Gastroesophageal sphincter (tissue), 4 donors: ENCODE measurements at regions not wholly inside any gene's neighbourhood (a gene's known extent, or its start where the extent isn't known, plus 50 kb on each side); places are given as distances from the start of the nearest gene placed in this dataset.

Source experiments
- ATAC-seq: fragments of 150-250 bp; one replicate; pipeline ENCODE4 v1.9.1; 2016; ENCODE audit warnings: mild to moderate bottlenecking, moderate library complexity
- H3K27ac ChIP-seq, 4 donors: fragments of 200-600 bp; sonication (generic) in 3 of 4; 1 replicate in 3 of 4; 2 replicates in 1 of 4; pipeline ENCODE4 v1.5.1; 2016 to 2019
- H3K27me3 ChIP-seq: fragments of 200-600 bp; sonication (generic); one replicate; pipeline ENCODE4 v1.5.1; 2019
- H3K36me3 ChIP-seq, 2 donors: fragments of 200-600 bp; sonication (generic); one replicate each; pipeline ENCODE4 v1.5.1; 2019; ENCODE audit warnings: control low read depth in 1 of 2
- H3K4me1 ChIP-seq, 3 donors: fragments of 200-600 bp; sonication (generic); 1 replicate in 2 of 3; 2 replicates in 1 of 3; pipeline ENCODE4 v1.5.1; 2016 to 2019; ENCODE audit warnings: control low read depth in 2 of 3
- H3K4me3 ChIP-seq, 2 donors: fragments of 200-600 bp; sonication (generic); one replicate each; pipeline ENCODE4 v1.5.1; 2019; ENCODE audit warnings: mild to moderate bottlenecking in 1 of 2, moderate library complexity in 1 of 2
- H3K9me3 ChIP-seq, 3 donors: fragments of 200-600 bp; sonication (generic); one replicate each; pipeline ENCODE4 v1.5.1; 2017 to 2019; ENCODE audit warnings: control low read depth in 2 of 3
- EP300 ChIP-seq: sonication (generic); formaldehyde crosslinking; IDR thresholded peaks from one replicate; pipeline ENCODE4 v1.6.1; 2017; ENCODE audit warnings: antibody characterized with exemption, mild to moderate bottlenecking
- POLR2A ChIP-seq, 2 donors: fragments of 450-650 bp; IDR thresholded peaks; one replicate each; pipeline ENCODE4 v1.6.1; 2017; ENCODE audit warnings: antibody characterized with exemption in 2 of 2, mild to moderate bottlenecking in 2 of 2, moderate library complexity in 1 of 2
- POLR2AphosphoS5 ChIP-seq: sonication (generic); formaldehyde crosslinking; IDR thresholded peaks from one replicate; pipeline ENCODE4 v1.6.1; 2017; ENCODE audit warnings: antibody characterized with exemption
- WGBS, 2 donors: methylation state at CpG; one replicate each; pipeline ENCODE4 v1.1.5; 2018; ENCODE audit warnings: low coverage in 1 of 2; 5-methylcytosine and 5-hydroxymethylcytosine counted together
- TF ChIP-seq, protein P1 (sequence below), 4 experiments: fragments of 200-600 bp in 2 of 4; fragments of 450-650 bp in 2 of 4; sonication (generic) in 1 of 4; IDR thresholded peaks; one replicate each; pipeline ENCODE4 v1.5.1; 2017 to 2019; ENCODE audit warnings: antibody characterized with exemption in 4 of 4, mild to moderate bottlenecking in 2 of 4, moderate library complexity in 2 of 4

DNA sequence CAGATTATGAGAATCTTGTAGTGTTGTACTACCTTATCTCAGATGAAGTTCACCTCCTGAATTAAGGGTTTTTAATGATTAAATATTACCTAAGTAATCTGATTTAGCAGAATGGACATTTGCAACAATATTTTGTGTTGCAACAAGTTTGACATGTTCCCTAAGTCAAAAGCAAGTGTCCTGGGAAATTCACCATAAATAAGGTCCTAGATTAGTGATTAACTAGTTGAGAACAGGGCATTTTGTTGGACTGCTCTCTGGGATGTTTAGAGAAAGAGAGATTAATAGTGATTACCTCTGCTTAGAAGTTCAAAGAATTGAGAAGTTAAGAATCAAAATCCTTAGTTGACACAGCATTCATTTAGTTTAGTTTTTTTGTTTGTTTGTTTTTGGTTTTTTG, 120.2 kb upstream of the MARCKS start:
- no peaks in the 10 kb centered on the region for H3K27me3 ChIP-seq
- no peak for ATAC-seq
- no peak overlapping the region for H3K4me3 ChIP-seq
- no peak overlapping the region for H3K27ac ChIP-seq
- no peaks in the 10 kb centered on the region for H3K36me3 ChIP-seq
- no peaks in the 10 kb centered on the region for H3K9me3 ChIP-seq
- TF ChIP-seq EP300, result no peak
- TF ChIP-seq, protein P1, sequence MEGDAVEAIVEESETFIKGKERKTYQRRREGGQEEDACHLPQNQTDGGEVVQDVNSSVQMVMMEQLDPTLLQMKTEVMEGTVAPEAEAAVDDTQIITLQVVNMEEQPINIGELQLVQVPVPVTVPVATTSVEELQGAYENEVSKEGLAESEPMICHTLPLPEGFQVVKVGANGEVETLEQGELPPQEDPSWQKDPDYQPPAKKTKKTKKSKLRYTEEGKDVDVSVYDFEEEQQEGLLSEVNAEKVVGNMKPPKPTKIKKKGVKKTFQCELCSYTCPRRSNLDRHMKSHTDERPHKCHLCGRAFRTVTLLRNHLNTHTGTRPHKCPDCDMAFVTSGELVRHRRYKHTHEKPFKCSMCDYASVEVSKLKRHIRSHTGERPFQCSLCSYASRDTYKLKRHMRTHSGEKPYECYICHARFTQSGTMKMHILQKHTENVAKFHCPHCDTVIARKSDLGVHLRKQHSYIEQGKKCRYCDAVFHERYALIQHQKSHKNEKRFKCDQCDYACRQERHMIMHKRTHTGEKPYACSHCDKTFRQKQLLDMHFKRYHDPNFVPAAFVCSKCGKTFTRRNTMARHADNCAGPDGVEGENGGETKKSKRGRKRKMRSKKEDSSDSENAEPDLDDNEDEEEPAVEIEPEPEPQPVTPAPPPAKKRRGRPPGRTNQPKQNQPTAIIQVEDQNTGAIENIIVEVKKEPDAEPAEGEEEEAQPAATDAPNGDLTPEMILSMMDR (IDR thresholded peaks at IDR 0.05), result no peak
- TF ChIP-seq POLR2AphosphoS5, result no peak
- no peak for TF ChIP-seq POLR2A (IDR thresholded peaks at IDR 0.05)
- H3K4me1 ChIP-seq, result peaks cover 0 to 9% (median 0%) of the 10 kb centered on the region in 3 donors

DNA sequence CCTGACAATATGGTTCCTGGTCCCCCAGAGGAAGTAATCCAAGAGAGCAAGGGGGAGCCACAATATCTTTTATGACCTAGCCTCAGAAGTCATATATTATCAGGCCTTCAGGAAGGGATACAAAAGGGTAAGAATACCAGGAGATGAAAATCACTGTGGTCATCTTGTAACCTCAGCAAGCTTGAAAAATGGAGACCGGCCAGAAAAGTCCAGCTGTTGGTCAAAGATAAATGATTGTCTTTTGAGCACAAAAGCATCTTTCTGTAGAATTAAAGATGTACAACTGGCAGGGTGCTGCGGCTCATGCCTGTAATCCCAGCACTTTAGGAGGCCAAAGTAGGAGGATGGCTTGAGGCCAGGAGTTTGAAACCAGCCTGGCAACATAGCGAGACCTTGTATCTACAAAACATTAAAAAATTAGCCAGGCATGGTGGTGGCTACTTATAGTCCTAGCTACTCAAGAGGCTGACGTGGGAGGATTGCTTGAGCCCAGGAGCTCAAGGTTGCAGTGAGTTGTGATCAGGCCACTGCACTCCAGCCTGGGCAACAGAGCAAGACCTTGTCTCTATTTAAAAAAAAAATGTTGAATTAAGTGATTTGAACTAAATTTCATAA, 118.0 kb upstream of the MARCKS start:
- no peak for TF ChIP-seq EP300
- TF ChIP-seq POLR2A (IDR thresholded peaks at IDR 0.05), result no peak
- Histone ChIP-seq H3K27me3 (no peaks in the 10 kb centered on the region), H3K36me3 (no peaks in the 10 kb centered on the region), H3K9me3 (no peaks in the 10 kb centered on the region), H3K4me1 (no peaks in the 10 kb centered on the region), H3K27ac (no peak overlapping the region), H3K4me3 (no peak overlapping the region)
- 88 to 100% methylated on average over 1 to 2 of the region's 4 CpGs for WGBS, 2 donors
- ATAC-seq, result no peak

DNA sequence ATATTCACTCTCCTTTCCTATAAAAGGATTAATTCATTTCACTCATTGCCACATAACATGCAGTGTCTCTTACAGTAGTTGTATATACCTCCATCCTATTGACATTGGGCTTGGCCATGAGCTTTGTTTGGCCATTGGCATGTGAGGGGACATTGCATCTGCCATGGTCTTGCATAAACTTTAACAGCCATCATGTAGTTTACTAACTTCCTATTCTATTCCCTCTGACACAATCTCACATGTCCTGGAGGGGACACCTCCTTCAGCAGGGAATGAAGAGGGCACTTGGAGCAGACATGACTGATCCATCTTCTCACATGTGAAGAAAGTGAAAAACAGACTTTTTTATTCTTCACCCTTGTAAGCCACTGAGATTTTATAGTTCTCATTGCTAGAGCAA, 115.5 kb upstream of the MARCKS start:
- Histone ChIP-seq H3K36me3 (no peaks in the 10 kb centered on the region), H3K4me1 (peaks cover 0 to 9% (median 0%) of the 10 kb centered on the region in 3 donors), H3K27me3 (no peaks in the 10 kb centered on the region), H3K9me3 (no peaks in the 10 kb centered on the region), H3K27ac (no peak overlapping the region), H3K4me3 (no peak overlapping the region)
- no peak for ATAC-seq
- TF ChIP-seq EP300 (no peak), POLR2A (IDR thresholded peaks at IDR 0.05) (no peak), POLR2AphosphoS5 (no peak)
- TF ChIP-seq, protein P1 (IDR thresholded peaks at IDR 0.05), result no peak

DNA sequence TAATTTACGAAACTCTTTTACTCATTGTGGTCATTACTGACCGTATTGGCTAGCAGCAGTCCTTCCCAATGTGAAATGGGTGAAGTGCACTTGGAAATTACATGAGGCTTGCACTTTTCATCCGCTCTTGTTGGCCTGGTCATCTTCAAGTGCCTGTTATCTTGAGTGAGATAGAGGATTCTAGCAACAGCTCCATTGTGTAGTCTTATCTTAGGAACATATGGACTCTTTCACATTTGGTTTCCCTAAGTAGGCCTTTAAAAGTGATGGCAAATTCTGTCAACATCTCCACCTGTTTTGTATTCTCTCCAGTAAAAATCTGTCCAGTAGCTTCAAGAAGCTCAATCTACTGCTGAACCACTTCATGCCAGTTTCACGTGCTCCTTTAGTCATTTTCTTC, 114.8 kb upstream of the MARCKS start:
- Histone ChIP-seq H3K27ac (no peak overlapping the region), H3K9me3 (no peaks in the 10 kb centered on the region), H3K27me3 (no peaks in the 10 kb centered on the region), H3K4me1 (peaks cover 0 to 9% (median 0%) of the 10 kb centered on the region in 3 donors), H3K4me3 (no peak overlapping the region), H3K36me3 (no peaks in the 10 kb centered on the region)
- no peak for TF ChIP-seq POLR2A (IDR thresholded peaks at IDR 0.05)
- 90 to 93% methylated on average over 4 of the region's 4 CpGs for WGBS, 2 donors
- no peak for ATAC-seq

DNA sequence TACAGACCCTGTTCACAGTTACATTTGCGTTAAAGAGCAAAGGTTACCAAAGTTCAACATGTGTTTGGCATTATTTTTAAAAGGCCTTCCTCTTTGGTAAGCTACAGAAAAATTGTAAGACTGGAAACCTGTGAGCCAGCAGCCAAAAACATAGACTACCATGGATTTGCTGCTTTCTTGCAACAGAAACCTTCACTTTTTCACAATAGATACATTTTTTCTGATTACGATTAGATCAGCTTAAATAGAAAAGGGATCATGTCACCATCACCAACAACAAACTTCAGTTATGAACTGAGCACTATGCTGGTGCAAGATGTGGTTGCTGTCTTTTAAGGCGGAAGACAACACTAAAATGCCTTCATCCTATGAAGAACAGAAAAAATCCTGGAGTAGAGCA, 112.3 kb upstream of the MARCKS start:
- TF ChIP-seq POLR2AphosphoS5, result no peak
- no peak for TF ChIP-seq POLR2A (IDR thresholded peaks at IDR 0.05)
- TF ChIP-seq, protein P1 (IDR thresholded peaks at IDR 0.05), result no peak
- no peak for TF ChIP-seq EP300
- WGBS, 2 donors, result 42 to 59% methylated on average over 3 of the region's 3 CpGs
- Histone ChIP-seq H3K4me1 (peaks cover 0 to 9% (median 0%) of the 10 kb centered on the region in 3 donors), H3K36me3 (no peaks in the 10 kb centered on the region), H3K9me3 (no peaks in the 10 kb centered on the region), H3K27me3 (no peaks in the 10 kb centered on the region), H3K4me3 (no peak overlapping the region), H3K27ac (no peak overlapping the region)
- no peak for ATAC-seq

DNA sequence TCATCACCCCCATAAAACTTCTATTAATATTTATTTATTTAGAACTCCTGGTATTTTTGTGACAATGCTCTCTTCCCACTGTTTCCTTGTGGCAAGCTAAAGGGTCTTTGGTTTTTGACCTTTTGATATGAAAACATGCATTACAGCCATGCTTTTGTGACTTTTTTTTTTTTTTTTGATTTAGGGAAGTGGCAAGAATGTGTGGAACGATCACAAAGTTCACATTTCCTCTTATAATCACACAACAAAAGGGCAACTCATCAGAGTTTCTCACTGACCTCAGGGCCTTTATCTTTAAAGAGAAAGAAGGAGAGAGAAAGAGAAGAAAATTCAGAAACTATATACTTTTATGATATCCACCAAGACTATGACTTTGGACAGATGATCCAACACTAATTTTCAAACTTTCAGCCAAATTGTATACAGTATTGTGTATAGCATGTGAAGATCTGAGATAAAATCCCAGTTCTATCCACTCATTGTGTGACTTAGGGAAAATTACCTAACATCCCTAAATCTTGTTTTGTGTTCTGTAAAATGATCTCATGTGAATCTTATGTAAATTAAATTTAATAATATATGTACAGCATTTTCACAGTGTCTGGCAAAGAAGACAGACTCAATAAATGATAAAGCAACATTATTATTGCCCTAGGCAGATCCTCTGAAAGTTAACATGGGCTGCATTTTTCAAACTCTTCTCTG, 106.8 kb upstream of the MARCKS start:
- no peak overlapping the region for H3K27ac ChIP-seq
- no peaks in the 10 kb centered on the region for H3K27me3 ChIP-seq
- no peak for ATAC-seq
- H3K9me3 ChIP-seq, result no peaks in the 10 kb centered on the region
- no peaks in the 10 kb centered on the region for H3K36me3 ChIP-seq
- TF ChIP-seq, protein P1 (IDR thresholded peaks at IDR 0.05), result no peak
- TF ChIP-seq EP300, result no peak
- no peak for TF ChIP-seq POLR2AphosphoS5
- TF ChIP-seq POLR2A (IDR thresholded peaks at IDR 0.05), result no peak
- no peak overlapping the region for H3K4me3 ChIP-seq
- 79% methylated on average over 1 of the region's 1 CpG; no CpG with 5 or more reads in 1 of the 2 donors for WGBS, 2 donors
- H3K4me1 ChIP-seq, result peaks cover 0 to 3% (median 0%) of the 10 kb centered on the region in 3 donors
